Peyer's patch (tissue), 4 donors: ENCODE measurements at regions not wholly inside any gene's neighbourhood (a gene's known extent, or its start where the extent isn't known, plus 50 kb on each side); places are given as distances from the start of the nearest gene placed in this dataset.
"Not testable (repeated sequence)": the region's sequence is repeated elsewhere in the genome, so short reads cannot be mapped to it uniquely, and the experiment has no call there.

Experiments
- POLR2A ChIP-seq, 2 donors: fragments of 450-650 bp; IDR thresholded peaks; one replicate each; pipeline ENCODE4 v1.5.1; 2017; ENCODE audit warnings: antibody characterized with exemption in 2 of 2, mild to moderate bottlenecking in 2 of 2, moderate library complexity in 2 of 2
- TF ChIP-seq, protein P1 (sequence below), 6 experiments: fragments of 450-650 bp in 4 of 6; fragments of 200-600 bp in 2 of 6; sonication (generic) in 1 of 6; IDR thresholded peaks; one replicate each; pipeline ENCODE4 v1.5.1; 2017 to 2019; ENCODE audit warnings: antibody characterized with exemption in 6 of 6, mild to moderate bottlenecking in 3 of 6, moderate library complexity in 1 of 6

DNA sequence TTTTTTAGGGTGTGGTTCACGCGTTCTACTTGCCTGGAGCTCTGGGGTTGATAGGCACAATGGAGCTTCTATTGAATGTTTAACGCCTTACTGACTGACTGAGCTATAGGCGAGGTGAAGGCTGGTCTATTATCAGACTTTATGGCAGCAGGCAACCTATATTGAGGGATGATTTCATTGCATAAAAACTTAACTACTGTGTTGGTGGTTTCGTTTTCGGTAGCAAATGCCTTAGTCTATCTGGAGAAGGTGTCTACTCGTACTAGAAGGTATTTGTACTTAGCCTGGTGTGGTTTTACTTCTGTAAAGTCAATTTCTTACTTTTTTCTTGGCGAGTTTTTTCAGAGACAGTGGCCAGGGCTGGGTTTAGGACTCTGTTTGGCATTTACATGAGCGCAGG is 162.0 kb upstream of the FRG2C start:
- TF ChIP-seq, protein P1, sequence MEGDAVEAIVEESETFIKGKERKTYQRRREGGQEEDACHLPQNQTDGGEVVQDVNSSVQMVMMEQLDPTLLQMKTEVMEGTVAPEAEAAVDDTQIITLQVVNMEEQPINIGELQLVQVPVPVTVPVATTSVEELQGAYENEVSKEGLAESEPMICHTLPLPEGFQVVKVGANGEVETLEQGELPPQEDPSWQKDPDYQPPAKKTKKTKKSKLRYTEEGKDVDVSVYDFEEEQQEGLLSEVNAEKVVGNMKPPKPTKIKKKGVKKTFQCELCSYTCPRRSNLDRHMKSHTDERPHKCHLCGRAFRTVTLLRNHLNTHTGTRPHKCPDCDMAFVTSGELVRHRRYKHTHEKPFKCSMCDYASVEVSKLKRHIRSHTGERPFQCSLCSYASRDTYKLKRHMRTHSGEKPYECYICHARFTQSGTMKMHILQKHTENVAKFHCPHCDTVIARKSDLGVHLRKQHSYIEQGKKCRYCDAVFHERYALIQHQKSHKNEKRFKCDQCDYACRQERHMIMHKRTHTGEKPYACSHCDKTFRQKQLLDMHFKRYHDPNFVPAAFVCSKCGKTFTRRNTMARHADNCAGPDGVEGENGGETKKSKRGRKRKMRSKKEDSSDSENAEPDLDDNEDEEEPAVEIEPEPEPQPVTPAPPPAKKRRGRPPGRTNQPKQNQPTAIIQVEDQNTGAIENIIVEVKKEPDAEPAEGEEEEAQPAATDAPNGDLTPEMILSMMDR (IDR thresholded peaks at IDR 0.05) = not testable (repeated sequence)
- TF ChIP-seq POLR2A (IDR thresholded peaks at IDR 0.05) = peak in 1 of 2 donors; percentile 28
